ENCODE measurements at regions not wholly inside any gene's neighbourhood (a gene's known extent, or its start where the extent isn't known, plus 50 kb on each side); places are given as distances from the start of the nearest gene placed in this dataset.
"Not testable (repeated sequence)": the region's sequence is repeated elsewhere in the genome, so short reads cannot be mapped to it uniquely, and the experiment has no call there.

DNA sequence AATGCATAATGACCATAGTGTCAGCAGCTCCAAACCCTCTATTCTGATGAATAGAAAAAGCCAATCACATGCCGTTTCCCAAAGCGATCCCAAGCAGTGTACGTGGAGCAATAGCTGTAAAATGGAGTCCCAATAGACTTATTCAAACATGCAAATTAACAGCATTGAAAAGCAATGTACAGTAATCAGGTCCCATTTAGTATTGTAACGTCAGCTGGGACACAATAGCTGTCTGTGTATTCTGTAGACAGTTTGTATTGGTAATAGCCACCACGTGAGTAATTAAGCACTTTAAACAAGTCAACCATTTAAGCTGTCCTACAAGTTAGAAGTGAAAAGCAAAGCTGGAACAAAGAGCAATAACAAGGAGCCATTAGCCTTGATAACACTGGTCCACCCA is 698.2 kb downstream of the PCDH17 start:
- TF ChIP-seq, protein P1, sequence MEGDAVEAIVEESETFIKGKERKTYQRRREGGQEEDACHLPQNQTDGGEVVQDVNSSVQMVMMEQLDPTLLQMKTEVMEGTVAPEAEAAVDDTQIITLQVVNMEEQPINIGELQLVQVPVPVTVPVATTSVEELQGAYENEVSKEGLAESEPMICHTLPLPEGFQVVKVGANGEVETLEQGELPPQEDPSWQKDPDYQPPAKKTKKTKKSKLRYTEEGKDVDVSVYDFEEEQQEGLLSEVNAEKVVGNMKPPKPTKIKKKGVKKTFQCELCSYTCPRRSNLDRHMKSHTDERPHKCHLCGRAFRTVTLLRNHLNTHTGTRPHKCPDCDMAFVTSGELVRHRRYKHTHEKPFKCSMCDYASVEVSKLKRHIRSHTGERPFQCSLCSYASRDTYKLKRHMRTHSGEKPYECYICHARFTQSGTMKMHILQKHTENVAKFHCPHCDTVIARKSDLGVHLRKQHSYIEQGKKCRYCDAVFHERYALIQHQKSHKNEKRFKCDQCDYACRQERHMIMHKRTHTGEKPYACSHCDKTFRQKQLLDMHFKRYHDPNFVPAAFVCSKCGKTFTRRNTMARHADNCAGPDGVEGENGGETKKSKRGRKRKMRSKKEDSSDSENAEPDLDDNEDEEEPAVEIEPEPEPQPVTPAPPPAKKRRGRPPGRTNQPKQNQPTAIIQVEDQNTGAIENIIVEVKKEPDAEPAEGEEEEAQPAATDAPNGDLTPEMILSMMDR (IDR thresholded peaks at IDR 0.05) = no peak
- no peak overlapping the region for H3K27ac ChIP-seq

DNA sequence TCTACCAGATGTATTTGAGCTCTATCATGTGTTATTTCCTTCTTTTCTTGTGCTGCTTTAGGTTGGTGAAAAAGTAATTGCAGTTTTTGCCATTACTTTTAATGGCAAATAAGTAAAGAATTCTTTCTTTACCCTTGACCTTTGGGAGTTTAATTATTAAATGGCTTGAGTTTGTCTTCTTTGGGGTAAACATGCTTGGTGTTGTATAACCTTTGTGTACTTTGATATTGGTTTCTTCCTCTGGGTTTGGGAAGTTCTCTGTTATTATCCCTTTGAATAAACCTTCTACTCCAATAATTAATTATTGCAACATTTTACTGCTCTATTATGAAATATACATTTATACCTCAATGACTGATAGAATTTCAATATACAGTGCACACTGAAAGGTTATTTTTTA is 709.4 kb downstream of the PCDH17 start:
- H3K36me3 ChIP-seq (ENCODE audit: control insufficient read depth, insufficient read depth, low read length) = no peaks in the 10 kb centered on the region
- H3K27me3 ChIP-seq (ENCODE audit: control insufficient read depth, insufficient read depth, low read length) = no peaks in the 10 kb centered on the region
- no peak overlapping the region for H3K9ac ChIP-seq
- peaks cover 5% of the 10 kb centered on the region for H3K9me3 ChIP-seq (ENCODE audit: control insufficient read depth, low read length)
- no peaks in the 10 kb centered on the region for H3K4me1 ChIP-seq
- no peak overlapping the region for H3K4me3 ChIP-seq (ENCODE audit: low read depth, low read length)
- H3K79me2 ChIP-seq = no peaks in the 10 kb centered on the region
- H3K4me2 ChIP-seq (ENCODE audit: low read length) = no peak overlapping the region
- no peak overlapping the region for H3K27ac ChIP-seq
- no peak overlapping the region for H2AFZ ChIP-seq
- TF ChIP-seq, protein P1 (IDR thresholded peaks at IDR 0.05) = no peak

More for the DNA sequence above, 698.2 kb downstream of the PCDH17 start:
- Histone ChIP-seq H3K4me3 (ENCODE audit: low read depth, low read length) (no peak overlapping the region), H3K9me3 (ENCODE audit: control insufficient read depth, low read length) (no peaks in the 10 kb centered on the region), H3K27me3 (ENCODE audit: control insufficient read depth, insufficient read depth, low read length) (no peaks in the 10 kb centered on the region), H3K9ac (no peak overlapping the region), H2AFZ (no peak overlapping the region), H3K4me2 (ENCODE audit: low read length) (no peak overlapping the region), H3K4me1 (no peaks in the 10 kb centered on the region), H3K79me2 (no peaks in the 10 kb centered on the region), H3K36me3 (ENCODE audit: control insufficient read depth, insufficient read depth, low read length) (no peaks in the 10 kb centered on the region)

DNA sequence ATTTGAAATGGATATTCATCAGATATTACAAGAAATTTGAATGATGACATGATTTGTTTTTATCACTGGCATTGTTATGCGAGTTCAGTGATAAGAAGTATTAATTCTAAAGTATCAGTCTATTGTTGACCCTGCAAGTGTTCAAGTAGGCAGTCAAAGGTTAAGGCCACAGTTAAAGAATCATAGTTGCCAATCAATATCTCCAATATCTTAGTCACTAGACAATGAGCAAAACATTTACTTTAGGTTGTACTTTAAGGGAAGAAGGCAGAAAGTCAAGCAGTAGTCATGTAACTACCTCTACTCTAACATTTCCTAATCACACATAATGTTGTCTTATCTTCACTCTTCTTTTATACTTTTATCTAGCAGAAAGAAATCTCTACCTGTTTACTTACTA is 709.8 kb downstream of the PCDH17 start:
- no peaks in the 10 kb centered on the region for H3K4me1 ChIP-seq
- H3K36me3 ChIP-seq (ENCODE audit: control insufficient read depth, insufficient read depth, low read length) = no peaks in the 10 kb centered on the region
- no peak overlapping the region for H3K9ac ChIP-seq
- peaks cover 5% of the 10 kb centered on the region for H3K9me3 ChIP-seq (ENCODE audit: control insufficient read depth, low read length)
- TF ChIP-seq, protein P1 (IDR thresholded peaks at IDR 0.05) = no peak
- no peak overlapping the region for H3K4me3 ChIP-seq (ENCODE audit: low read depth, low read length)
- no peaks in the 10 kb centered on the region for H3K27me3 ChIP-seq (ENCODE audit: control insufficient read depth, insufficient read depth, low read length)
- H3K4me2 ChIP-seq (ENCODE audit: low read length) = no peak overlapping the region
- no peak overlapping the region for H3K27ac ChIP-seq
- H2AFZ ChIP-seq = no peak overlapping the region
- no peaks in the 10 kb centered on the region for H3K79me2 ChIP-seq

DNA sequence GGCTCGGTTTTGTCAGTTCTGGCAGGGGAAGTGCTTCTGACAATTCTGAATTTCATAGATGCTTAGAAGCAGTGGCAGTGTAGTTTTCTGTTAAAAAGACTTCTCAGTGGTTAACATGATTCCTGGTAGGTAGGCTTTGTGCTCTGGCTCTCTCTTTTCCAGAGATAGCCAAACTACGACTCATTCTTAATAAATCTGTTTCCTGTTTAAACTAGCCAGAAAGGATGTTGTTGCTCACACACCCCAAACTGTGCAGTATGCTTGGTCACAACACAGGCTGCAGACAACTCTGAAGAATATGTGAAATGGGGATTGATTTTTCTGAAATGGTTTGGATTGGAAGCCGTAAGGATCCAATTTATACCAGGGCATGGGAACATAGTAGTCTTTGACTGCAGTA is 711.5 kb downstream of the PCDH17 start:
- Histone ChIP-seq H3K9me3 (ENCODE audit: control insufficient read depth, low read length) (peaks cover 5% of the 10 kb centered on the region), H3K79me2 (no peaks in the 10 kb centered on the region), H3K4me2 (ENCODE audit: low read length) (no peak overlapping the region), H3K27me3 (ENCODE audit: control insufficient read depth, insufficient read depth, low read length) (no peaks in the 10 kb centered on the region), H3K36me3 (ENCODE audit: control insufficient read depth, insufficient read depth, low read length) (no peaks in the 10 kb centered on the region), H3K4me1 (no peaks in the 10 kb centered on the region), H3K4me3 (ENCODE audit: low read depth, low read length) (no peak overlapping the region), H2AFZ (no peak overlapping the region), H3K9ac (no peak overlapping the region), H3K27ac (no peak overlapping the region)
- TF ChIP-seq, protein P1 (IDR thresholded peaks at IDR 0.05) = no peak

DNA sequence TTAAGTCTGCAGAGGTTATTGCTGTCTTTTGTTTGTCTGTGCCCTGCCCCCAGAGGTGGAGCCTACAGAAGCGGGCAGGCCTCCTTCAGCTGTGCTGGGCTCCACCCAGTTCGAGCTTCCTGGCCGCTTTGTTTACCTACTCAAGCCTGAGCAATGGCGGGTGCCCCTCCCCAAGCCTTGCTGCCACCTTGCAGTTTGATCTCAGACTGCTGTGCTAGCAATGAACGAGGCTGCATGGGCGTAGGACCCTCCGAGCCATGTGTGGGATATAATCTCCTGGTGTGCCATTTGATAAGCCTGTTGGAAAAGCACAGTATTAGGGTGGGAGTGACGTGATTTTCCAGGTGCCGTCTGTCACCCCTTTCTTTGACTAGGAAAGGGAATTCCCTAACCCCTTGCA is 720.6 kb downstream of the PCDH17 start:
- not testable (repeated sequence) for H3K27me3 ChIP-seq (ENCODE audit: control insufficient read depth, insufficient read depth, low read length); H3K4me2 ChIP-seq (ENCODE audit: low read length); H3K9ac ChIP-seq; H3K36me3 ChIP-seq (ENCODE audit: control insufficient read depth, insufficient read depth, low read length); H2AFZ ChIP-seq; H3K9me3 ChIP-seq (ENCODE audit: control insufficient read depth, low read length); H3K27ac ChIP-seq; H3K79me2 ChIP-seq; H3K4me3 ChIP-seq (ENCODE audit: low read depth, low read length); H3K4me1 ChIP-seq
